GM10248 (cell line): ENCODE measurements at regions not wholly inside any gene's neighbourhood (a gene's known extent, or its start where the extent isn't known, plus 50 kb on each side); places are given as distances from the start of the nearest gene placed in this dataset.

Source experiments
- CTCF ChIA-PET: fragments of 300-600 bp; sonication (Branson Sonifier 250); formaldehyde crosslinking; extraction: SDS; loops from one replicate; lab custom pipeline; 2021; ENCODE audit warnings: antibody characterized with exemption; lab: Yijun Ruan, JAX
- POLR2A ChIA-PET: fragments of 350-650 bp; sonication (Branson Sonifier 250); formaldehyde crosslinking; extraction: SDS; loops from one replicate; lab custom pipeline; 2020; ENCODE audit warnings: antibody characterized with exemption; lab: Yijun Ruan, JAX
- DNase-seq: peaks from one replicate; pipeline ENCODE4 v3.0.0; 2012; ENCODE audit errors: extremely low spot score
- TF ChIP-seq, protein P1 (sequence below): IDR thresholded peaks from 2 replicates; pipeline ENCODE4 v1.5.1; 2012; ENCODE audit warnings: mild to moderate bottlenecking, low read depth; ENCODE audit errors: extremely low read depth, missing control alignments, control extremely low read depth

DNA sequence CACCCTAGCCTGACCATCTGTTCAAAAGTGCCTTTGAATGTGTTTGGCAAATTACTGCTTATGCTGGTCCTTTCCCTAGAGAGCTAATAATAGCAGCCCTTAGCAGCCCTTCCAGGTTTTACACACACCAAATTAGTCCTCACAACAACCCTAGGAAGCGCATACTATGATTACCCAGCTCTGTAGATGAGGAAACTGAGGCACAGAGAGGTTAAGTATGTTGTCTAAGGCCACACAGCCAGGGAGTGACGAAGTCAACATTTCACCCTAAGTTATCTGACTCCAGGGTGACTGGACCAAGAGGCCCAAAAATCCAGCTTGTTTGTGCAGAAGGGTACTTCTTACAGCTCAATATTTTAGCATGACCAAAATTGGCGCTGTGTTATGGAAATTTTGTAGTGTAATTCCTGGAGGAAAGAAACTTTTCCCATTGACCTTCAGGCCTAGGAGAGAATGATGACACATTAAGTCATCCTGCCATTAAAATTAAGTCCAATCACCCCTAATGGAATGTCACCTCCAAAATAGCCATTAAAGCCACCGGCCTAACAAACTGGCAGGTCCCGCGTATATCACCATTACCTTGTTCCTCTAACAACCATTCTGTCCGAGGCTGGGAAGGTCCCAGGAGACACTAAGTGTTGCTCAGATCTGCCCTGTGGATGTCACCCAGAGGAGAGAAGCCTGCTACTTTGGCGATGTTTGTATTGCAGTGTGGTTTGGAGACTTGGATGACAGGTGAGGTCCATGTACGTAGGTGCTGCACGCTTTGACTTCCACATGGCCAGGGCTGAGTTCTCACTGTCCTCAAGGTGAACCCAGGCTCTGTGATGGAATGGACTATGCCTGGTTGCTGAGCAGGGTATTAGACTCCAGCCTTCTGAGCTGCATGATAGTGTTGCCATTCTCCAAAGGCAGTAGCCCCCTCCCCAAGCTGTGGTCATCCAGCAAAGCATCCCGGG is 258.3 kb downstream of the TOMM20 start:
- DNase-seq = no peak
- ChIA-PET CTCF (interaction anchor here (0.9 to 1.1 kb wide), 3 partner anchors 8 to 12 kb away, joined by 3 to 4 read pairs (median 3); no protein-coding TSS in a partner anchor), POLR2A (interaction anchor here (0.8 kb wide), 1 partner anchor 10 kb away, joined by 3 read pairs; no protein-coding TSS in a partner anchor)
- TF ChIP-seq, protein P1, sequence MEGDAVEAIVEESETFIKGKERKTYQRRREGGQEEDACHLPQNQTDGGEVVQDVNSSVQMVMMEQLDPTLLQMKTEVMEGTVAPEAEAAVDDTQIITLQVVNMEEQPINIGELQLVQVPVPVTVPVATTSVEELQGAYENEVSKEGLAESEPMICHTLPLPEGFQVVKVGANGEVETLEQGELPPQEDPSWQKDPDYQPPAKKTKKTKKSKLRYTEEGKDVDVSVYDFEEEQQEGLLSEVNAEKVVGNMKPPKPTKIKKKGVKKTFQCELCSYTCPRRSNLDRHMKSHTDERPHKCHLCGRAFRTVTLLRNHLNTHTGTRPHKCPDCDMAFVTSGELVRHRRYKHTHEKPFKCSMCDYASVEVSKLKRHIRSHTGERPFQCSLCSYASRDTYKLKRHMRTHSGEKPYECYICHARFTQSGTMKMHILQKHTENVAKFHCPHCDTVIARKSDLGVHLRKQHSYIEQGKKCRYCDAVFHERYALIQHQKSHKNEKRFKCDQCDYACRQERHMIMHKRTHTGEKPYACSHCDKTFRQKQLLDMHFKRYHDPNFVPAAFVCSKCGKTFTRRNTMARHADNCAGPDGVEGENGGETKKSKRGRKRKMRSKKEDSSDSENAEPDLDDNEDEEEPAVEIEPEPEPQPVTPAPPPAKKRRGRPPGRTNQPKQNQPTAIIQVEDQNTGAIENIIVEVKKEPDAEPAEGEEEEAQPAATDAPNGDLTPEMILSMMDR = no peak

DNA sequence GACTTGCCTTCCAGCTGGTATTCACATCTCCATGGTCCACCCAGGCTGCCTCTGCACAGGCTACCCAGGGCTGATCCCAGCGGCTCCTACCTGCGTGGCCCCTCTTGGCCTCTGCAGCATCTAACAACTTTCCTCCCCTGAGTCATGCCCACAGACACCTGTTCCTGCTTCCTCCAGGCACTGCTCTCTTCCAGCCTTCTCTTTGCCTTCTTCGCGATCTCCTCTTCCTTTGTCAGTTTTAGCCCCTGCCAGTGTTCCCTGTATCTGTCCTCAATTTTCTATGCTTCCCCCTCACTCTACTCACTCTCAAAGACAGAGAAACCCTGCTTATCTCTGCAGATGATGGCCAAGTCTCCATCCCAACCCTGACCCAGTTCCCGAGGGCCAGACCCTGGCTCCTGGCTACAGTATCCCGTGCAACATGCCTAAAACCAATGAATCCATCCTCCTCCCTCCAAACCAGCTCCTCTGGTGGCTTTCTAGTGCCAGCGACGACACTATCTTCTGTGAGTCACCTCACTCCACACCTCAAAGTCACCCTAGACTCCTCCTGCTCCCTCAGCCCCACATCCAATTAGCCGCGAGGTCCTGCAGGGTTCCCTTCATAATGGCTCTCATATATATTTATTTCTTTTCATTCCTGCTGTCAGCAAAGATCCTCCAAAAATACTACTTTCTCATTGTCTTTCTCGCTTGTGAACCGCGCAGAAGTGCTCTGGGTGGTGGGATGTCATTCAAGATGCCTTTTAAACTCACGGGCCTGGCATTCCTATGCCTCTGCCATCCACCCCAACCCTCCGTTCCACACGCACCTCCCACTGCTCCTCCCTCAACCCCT is 259.2 kb downstream of the TOMM20 start:
- TF ChIP-seq, protein P1 = no peak
- ChIA-PET POLR2A (no interaction called here), CTCF (interaction anchor here (0.9 to 1.1 kb wide), 2 partner anchors 9 to 11 kb away, joined by 3 read pairs; no protein-coding TSS in a partner anchor)
- no peak for DNase-seq

DNA sequence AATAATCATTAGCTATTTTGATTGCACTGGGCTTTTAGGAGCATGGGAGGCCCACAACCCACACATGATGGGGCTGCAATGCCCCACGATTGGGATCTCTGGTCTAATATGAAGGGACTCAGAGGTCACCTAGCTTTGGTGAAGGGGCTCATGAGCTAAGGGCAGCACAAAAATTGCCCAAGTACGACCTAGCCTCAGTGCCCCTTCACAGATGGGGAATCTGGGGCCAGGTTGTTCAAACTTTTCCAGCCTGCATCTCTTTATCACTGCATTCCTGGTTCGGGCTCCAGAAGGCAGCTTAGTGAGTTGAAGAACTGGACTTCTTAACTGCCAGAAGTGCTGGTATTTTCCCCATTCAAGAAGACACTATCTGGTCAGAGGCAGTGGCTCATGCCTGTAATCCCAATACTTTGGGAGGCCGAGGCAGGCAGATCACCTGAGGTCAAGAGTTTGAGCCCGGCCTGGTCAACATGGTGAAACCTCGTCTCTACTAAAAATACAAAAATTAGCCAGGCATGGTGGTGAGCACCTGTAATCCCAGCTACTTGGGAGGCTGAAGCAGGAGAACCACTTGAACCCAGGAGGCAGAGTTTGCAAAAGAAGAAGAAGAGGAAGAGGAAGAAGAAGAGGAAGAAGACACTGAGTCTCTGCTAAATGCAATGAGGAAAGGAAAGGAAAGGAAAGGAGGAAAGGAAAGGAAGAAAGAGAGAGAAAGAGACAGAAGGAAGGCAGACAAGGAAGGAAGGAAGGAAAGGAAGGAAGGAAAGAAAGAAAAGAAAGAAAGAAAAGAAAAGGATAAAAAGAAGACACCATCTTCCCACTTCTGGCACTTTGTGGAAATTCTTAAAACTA is 258.5 kb upstream of the IRF2BP2 start:
- CTCF ChIA-PET = interaction anchor here (0.7 to 1.1 kb wide), 3 partner anchors 8 to 18 kb away, joined by 3 to 4 read pairs (median 3); no protein-coding TSS in a partner anchor
- POLR2A ChIA-PET = interaction anchor here (0.7 kb wide), 2 partner anchors 21 to 109 kb away, joined by 3 read pairs; no protein-coding TSS in a partner anchor
- no peak for DNase-seq
- TF ChIP-seq, protein P1 = no peak

DNA sequence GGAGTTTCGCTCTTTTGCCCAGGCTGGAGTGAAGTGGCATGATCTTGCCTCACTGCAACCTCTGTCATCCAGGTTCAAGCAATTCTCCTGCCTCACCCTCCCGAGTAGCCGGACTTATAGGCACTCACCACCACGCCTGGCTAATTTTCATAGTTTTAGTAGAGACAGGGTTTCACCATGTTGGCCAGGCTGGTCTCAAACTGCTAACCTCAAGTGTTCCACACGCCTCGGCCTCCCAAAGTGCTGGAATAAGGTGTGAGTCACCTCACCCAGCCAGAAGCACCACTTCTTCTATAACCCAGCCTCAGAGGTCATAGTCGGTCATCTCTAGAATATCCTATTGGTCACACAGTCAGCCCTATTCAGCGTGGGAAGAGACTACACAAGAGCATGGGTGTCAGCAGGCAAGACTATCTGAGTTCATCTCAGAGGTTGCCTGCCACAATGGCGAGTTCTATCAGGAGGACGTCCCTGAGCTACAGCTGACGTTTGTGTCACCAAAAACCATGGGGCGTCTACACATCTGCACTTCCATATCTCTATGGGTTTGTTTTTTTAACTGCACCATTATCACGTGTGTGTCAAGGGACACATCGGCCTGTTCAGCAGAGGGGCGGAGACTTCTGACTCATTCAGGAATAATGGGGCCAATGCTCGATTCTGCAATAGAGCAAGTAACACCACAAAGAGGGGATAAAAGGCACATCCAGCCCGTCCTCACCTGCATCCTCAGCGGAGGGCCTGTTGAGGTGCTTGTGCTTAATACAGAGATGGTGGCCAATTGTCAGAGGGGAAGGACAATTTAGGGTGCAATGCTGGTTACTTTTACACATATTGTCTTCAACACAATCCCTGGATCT is 256.3 kb upstream of the IRF2BP2 start:
- ChIA-PET CTCF (no interaction called here), POLR2A (no interaction called here)
- TF ChIP-seq, protein P1 = no peak
- no peak for DNase-seq

DNA sequence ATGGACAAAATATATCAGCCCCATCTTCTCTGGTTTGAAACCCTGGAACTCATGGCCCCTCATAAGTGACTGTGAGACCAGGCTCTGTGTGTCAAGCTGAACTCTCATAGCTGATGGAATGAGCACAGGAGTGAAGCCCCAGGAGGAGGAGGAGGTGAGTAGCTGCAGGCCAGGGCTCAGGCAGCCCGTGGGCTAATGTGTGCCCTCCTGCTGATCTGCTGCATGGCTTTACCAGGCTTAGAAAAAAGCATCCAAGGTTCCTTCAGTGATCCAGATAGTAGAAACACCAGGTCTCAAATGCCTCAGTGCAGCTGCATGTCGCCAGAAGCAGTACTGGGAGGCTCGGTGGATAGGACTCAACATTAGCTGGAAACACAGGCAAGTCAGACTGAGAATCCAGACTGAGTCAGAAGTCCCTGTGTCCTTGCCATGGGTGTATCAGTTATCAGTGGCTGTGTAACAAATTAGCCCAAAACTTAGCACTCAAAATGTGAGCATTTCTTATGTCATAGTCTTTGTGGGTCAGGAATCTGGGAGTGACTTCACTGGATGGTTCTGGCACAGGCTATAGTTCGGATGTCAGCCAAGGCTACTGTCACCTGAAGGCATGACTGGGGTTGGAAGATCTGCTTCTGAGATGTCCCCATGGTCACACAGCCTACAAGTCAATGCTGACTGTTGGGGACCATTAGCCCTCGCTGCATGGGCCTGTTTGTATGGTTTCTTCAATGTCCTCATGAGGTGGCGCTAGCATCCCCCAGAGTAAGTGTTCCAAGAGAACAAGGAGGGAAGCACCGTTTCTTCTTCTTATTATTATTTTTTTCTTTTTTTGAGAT is 255.4 kb upstream of the IRF2BP2 start:
- ChIA-PET POLR2A (no interaction called here), CTCF (interaction anchor here (1.0 kb wide), 1 partner anchor 10 kb away, joined by 4 read pairs; no protein-coding TSS in a partner anchor)
- TF ChIP-seq, protein P1 = no peak
- DNase-seq = no peak
